ENCODE measurements at regions not wholly inside any gene's neighbourhood (a gene's known extent, or its start where the extent isn't known, plus 50 kb on each side); places are given as distances from the start of the nearest gene placed in this dataset.
A peak's percentile ranks its signal among the peaks of the same experiment; 100 is the strongest.

GRCh38 chr18:25561918-25562317 is 210.0 kb upstream of the ZNF521 start:
- Histone ChIP-seq H3K27me3 (ENCODE audit: control insufficient read depth in 3 of 3, insufficient read depth in 3 of 3, low read length in 3 of 3) (no peaks in the 10 kb centered on the region), H3K9me3 (ENCODE audit: control insufficient read depth in 2 of 2, insufficient read depth in 1 of 2, low read depth in 1 of 2, low read length in 1 of 2) (no peaks in the 10 kb centered on the region), H3K36me3 (ENCODE audit: control insufficient read depth in 3 of 3, insufficient read depth in 2 of 3, low read depth in 1 of 3, low read length in 3 of 3) (no peaks in the 10 kb centered on the region), H3K4me1 (ENCODE audit: control insufficient read depth in 3 of 3, insufficient read depth in 2 of 3, low read depth in 1 of 3, low read length in 2 of 3) (no peaks in the 10 kb centered on the region), H3K27ac (ENCODE audit: low read depth in 1 of 3, low read length in 2 of 3) (no peak overlapping the region), H3K4me3 (ENCODE audit: low read depth in 1 of 3, low read length in 3 of 3) (no peak overlapping the region)
- WGBS, 3 donors: 62 to 68% (median 63%) methylated on average over 6 of the region's 6 CpGs
- no peak for FAIRE-seq
- DNase-seq: peak in 1 of 2 donors; percentile 8

DNA sequence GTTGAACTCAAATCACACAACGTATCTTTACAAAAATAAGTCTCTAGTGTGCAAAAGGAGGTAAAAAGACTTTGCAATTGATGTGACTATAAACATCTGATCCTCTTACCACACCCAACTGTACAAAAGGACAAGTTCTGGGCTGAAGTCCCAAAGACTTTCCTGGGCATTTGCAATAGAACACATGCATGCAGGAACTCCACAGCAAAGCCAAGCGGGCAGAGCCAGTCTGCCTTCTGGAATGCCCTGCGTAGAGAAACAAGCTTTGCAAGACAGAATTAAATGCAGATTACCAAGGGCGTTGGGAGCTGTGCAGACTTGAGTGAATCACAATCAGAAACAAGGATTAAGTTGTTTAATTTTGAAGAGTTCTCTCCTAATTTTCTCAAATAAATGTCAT is 208.4 kb upstream of the ZNF521 start:
- WGBS, 3 donors: 67 to 79% (median 76%) methylated on average over 4 of the region's 4 CpGs
- no peak overlapping the region for H3K27ac ChIP-seq (ENCODE audit: low read depth in 1 of 3, low read length in 2 of 3)
- no peaks in the 10 kb centered on the region for H3K9me3 ChIP-seq (ENCODE audit: control insufficient read depth in 2 of 2, insufficient read depth in 1 of 2, low read depth in 1 of 2, low read length in 1 of 2)
- H3K27me3 ChIP-seq (ENCODE audit: control insufficient read depth in 3 of 3, insufficient read depth in 3 of 3, low read length in 3 of 3): no peaks in the 10 kb centered on the region
- DNase-seq (no peak), FAIRE-seq (no peak)
- no peaks in the 10 kb centered on the region for H3K4me1 ChIP-seq (ENCODE audit: control insufficient read depth in 3 of 3, insufficient read depth in 2 of 3, low read depth in 1 of 3, low read length in 2 of 3)
- no peaks in the 10 kb centered on the region for H3K36me3 ChIP-seq (ENCODE audit: control insufficient read depth in 3 of 3, insufficient read depth in 2 of 3, low read depth in 1 of 3, low read length in 3 of 3)
- H3K4me3 ChIP-seq (ENCODE audit: low read depth in 1 of 3, low read length in 3 of 3): no peak overlapping the region

GRCh38 chr18:25557011-25557410 is 205.0 kb upstream of the ZNF521 start:
- FAIRE-seq (no peak), DNase-seq (no peak)

GRCh38 chr18:25553631-25554263 is 201.8 kb upstream of the ZNF521 start:
- Histone ChIP-seq H3K9me3 (ENCODE audit: control insufficient read depth in 2 of 2, insufficient read depth in 1 of 2, low read depth in 1 of 2, low read length in 1 of 2) (no peaks in the 10 kb centered on the region), H3K4me1 (ENCODE audit: control insufficient read depth in 3 of 3, insufficient read depth in 2 of 3, low read depth in 1 of 3, low read length in 2 of 3) (no peaks in the 10 kb centered on the region), H3K27ac (ENCODE audit: low read depth in 1 of 3, low read length in 2 of 3) (no peak overlapping the region), H3K4me3 (ENCODE audit: low read depth in 1 of 3, low read length in 3 of 3) (no peak overlapping the region), H3K27me3 (ENCODE audit: control insufficient read depth in 3 of 3, insufficient read depth in 3 of 3, low read length in 3 of 3) (no peaks in the 10 kb centered on the region), H3K36me3 (ENCODE audit: control insufficient read depth in 3 of 3, insufficient read depth in 2 of 3, low read depth in 1 of 3, low read length in 3 of 3) (no peaks in the 10 kb centered on the region)
- no peak for FAIRE-seq
- WGBS, 3 donors: 77 to 90% (median 82%) methylated on average over 1 of the region's 1 CpG
- DNase-seq: no peak

More at GRCh38 chr18:25557011-25557410, 205.0 kb upstream of the ZNF521 start:
- 47 to 59% (median 55%) methylated on average over 7 of the region's 7 CpGs for WGBS, 3 donors
- Histone ChIP-seq H3K9me3 (ENCODE audit: control insufficient read depth in 2 of 2, insufficient read depth in 1 of 2, low read depth in 1 of 2, low read length in 1 of 2) (no peaks in the 10 kb centered on the region), H3K36me3 (ENCODE audit: control insufficient read depth in 3 of 3, insufficient read depth in 2 of 3, low read depth in 1 of 3, low read length in 3 of 3) (no peaks in the 10 kb centered on the region), H3K27ac (ENCODE audit: low read depth in 1 of 3, low read length in 2 of 3) (no peak overlapping the region), H3K27me3 (ENCODE audit: control insufficient read depth in 3 of 3, insufficient read depth in 3 of 3, low read length in 3 of 3) (no peaks in the 10 kb centered on the region), H3K4me1 (ENCODE audit: control insufficient read depth in 3 of 3, insufficient read depth in 2 of 3, low read depth in 1 of 3, low read length in 2 of 3) (no peaks in the 10 kb centered on the region), H3K4me3 (ENCODE audit: low read depth in 1 of 3, low read length in 3 of 3) (no peak overlapping the region)

- Histone ChIP-seq H3K27ac (ENCODE audit: low read depth in 1 of 3, low read length in 2 of 3) (no peak overlapping the region), H3K9me3 (ENCODE audit: control insufficient read depth in 2 of 2, insufficient read depth in 1 of 2, low read depth in 1 of 2, low read length in 1 of 2) (no peaks in the 10 kb centered on the region), H3K4me3 (ENCODE audit: low read depth in 1 of 3, low read length in 3 of 3) (no peak overlapping the region), H3K36me3 (ENCODE audit: control insufficient read depth in 3 of 3, insufficient read depth in 2 of 3, low read depth in 1 of 3, low read length in 3 of 3) (no peaks in the 10 kb centered on the region), H3K27me3 (ENCODE audit: control insufficient read depth in 3 of 3, insufficient read depth in 3 of 3, low read length in 3 of 3) (no peaks in the 10 kb centered on the region), H3K4me1 (ENCODE audit: control insufficient read depth in 3 of 3, insufficient read depth in 2 of 3, low read depth in 1 of 3, low read length in 2 of 3) (no peaks in the 10 kb centered on the region)
- 73 to 81% (median 77%) methylated on average over 2 of the region's 2 CpGs for WGBS, 3 donors
- no peak for FAIRE-seq
- no peak for DNase-seq
Observed at GRCh38 chr18:25544546-25545287, 192.8 kb upstream of the ZNF521 start.

DNA sequence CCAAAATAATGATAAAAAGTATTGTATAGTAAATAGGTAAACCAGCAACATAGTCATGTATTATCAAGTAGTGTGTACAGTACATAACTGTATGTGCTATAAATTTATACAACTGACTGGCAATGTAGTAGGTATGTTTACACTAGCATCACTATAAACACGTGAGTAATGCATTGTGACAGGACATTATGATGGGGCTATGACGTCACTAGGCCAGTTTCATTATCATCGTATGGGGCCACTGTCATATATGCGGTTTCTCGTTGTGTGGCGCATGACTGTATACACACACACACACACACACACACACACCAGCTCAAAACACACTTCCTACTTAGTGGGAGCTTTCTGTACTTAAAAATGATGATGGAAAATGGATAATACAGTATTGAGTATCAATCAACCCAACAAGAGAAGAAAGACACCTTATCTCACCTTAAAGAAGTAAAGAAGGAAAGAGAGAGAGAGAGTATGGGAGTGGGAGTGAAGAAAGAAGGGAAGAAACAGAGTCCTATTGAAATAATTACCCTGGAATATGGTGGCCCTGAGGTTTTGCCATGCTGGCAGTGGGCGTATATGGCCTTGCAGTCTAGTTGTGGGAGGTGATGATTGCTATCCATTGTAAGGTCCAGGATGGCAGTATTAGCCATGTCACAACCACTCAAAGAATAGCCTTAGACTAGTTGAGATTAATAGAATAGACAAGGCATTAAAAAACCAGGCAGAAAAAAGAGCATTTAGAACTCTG is 186.4 kb upstream of the ZNF521 start:
- Histone ChIP-seq H3K27me3 (ENCODE audit: control insufficient read depth in 3 of 3, insufficient read depth in 3 of 3, low read length in 3 of 3) (peaks cover 0 to 2% (median 0%) of the 10 kb centered on the region in 3 donors), H3K4me1 (ENCODE audit: control insufficient read depth in 3 of 3, insufficient read depth in 2 of 3, low read depth in 1 of 3, low read length in 2 of 3) (no peaks in the 10 kb centered on the region), H3K27ac (ENCODE audit: low read depth in 1 of 3, low read length in 2 of 3) (no peak overlapping the region), H3K4me3 (ENCODE audit: low read depth in 1 of 3, low read length in 3 of 3) (no peak overlapping the region), H3K9me3 (ENCODE audit: control insufficient read depth in 2 of 2, insufficient read depth in 1 of 2, low read depth in 1 of 2, low read length in 1 of 2) (peaks cover 0 to 2% of the 10 kb centered on the region in 2 donors), H3K36me3 (ENCODE audit: control insufficient read depth in 3 of 3, insufficient read depth in 2 of 3, low read depth in 1 of 3, low read length in 3 of 3) (no peaks in the 10 kb centered on the region)
- no peak for FAIRE-seq
- WGBS, 3 donors: 76 to 89% (median 84%) methylated on average over 7 of the region's 7 CpGs
- no peak for DNase-seq

GRCh38 chr18:25535495-25535894 is 183.5 kb upstream of the ZNF521 start:
- peaks cover 0 to 2% (median 0%) of the 10 kb centered on the region in 3 donors for H3K27me3 ChIP-seq (ENCODE audit: control insufficient read depth in 3 of 3, insufficient read depth in 3 of 3, low read length in 3 of 3)
- H3K9me3 ChIP-seq (ENCODE audit: control insufficient read depth in 2 of 2, insufficient read depth in 1 of 2, low read depth in 1 of 2, low read length in 1 of 2): peaks cover 0 to 8% of the 10 kb centered on the region in 2 donors
- DNase-seq (no peak), FAIRE-seq (no peak)
- H3K4me1 ChIP-seq (ENCODE audit: control insufficient read depth in 3 of 3, insufficient read depth in 2 of 3, low read depth in 1 of 3, low read length in 2 of 3): no peaks in the 10 kb centered on the region
- no peak overlapping the region for H3K4me3 ChIP-seq (ENCODE audit: low read depth in 1 of 3, low read length in 3 of 3)
- no peak overlapping the region for H3K27ac ChIP-seq (ENCODE audit: low read depth in 1 of 3, low read length in 2 of 3)
- 60 to 70% (median 70%) methylated on average over 1 of the region's 1 CpG for WGBS, 3 donors
- H3K36me3 ChIP-seq (ENCODE audit: control insufficient read depth in 3 of 3, insufficient read depth in 2 of 3, low read depth in 1 of 3, low read length in 3 of 3): no peaks in the 10 kb centered on the region

DNA sequence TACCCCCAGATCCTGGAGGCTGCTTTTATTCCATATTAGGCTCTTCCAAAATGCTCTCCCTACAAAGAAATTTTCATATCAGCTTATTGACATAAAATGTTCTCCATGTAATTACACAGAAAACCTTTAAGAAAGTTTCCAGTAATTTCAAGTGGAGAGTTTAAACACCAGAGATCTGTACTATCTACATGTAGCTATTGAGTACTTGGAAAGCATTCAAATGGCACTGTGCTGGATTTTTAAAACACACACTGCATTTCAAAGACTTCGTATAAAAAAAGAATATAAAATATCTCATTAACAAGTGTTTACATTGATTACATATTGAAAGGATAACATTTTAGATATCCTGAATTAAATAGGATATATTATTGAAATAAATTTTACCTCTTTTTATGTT is 182.4 kb upstream of the ZNF521 start:
- Histone ChIP-seq H3K9me3 (ENCODE audit: control insufficient read depth in 2 of 2, insufficient read depth in 1 of 2, low read depth in 1 of 2, low read length in 1 of 2) (peaks cover 0 to 8% of the 10 kb centered on the region in 2 donors), H3K27me3 (ENCODE audit: control insufficient read depth in 3 of 3, insufficient read depth in 3 of 3, low read length in 3 of 3) (peaks cover 0 to 2% (median 0%) of the 10 kb centered on the region in 3 donors), H3K4me3 (ENCODE audit: low read depth in 1 of 3, low read length in 3 of 3) (no peak overlapping the region), H3K27ac (ENCODE audit: low read depth in 1 of 3, low read length in 2 of 3) (no peak overlapping the region), H3K36me3 (ENCODE audit: control insufficient read depth in 3 of 3, insufficient read depth in 2 of 3, low read depth in 1 of 3, low read length in 3 of 3) (no peaks in the 10 kb centered on the region), H3K4me1 (ENCODE audit: control insufficient read depth in 3 of 3, insufficient read depth in 2 of 3, low read depth in 1 of 3, low read length in 2 of 3) (no peaks in the 10 kb centered on the region)
- DNase-seq: no peak
- FAIRE-seq: no peak
- WGBS, 3 donors: 58 to 69% (median 62%) methylated on average over 1 of the region's 1 CpG

Data from small intestine (tissue), 7 donors.